H1 (cell line): ENCODE measurements at regions not wholly inside any gene's neighbourhood (a gene's known extent, or its start where the extent isn't known, plus 50 kb on each side); places are given as distances from the start of the nearest gene placed in this dataset.

Experiments
- CTCF ChIA-PET: fragments of 300-600 bp; sonication (Branson Sonifier 250); formaldehyde crosslinking; loops from one replicate; lab custom pipeline; 2021; ENCODE audit not compliant: partially characterized antibody; lab: Charles Lee
- POLR2A ChIA-PET: fragments of 300-600 bp; sonication (Branson Sonifier 250); formaldehyde crosslinking; loops from one replicate; lab custom pipeline; 2021; ENCODE audit warnings: inconsistent platforms; ENCODE audit not compliant: partially characterized antibody; lab: Charles Lee
- DNase-seq, 2 experiments: peaks; one replicate each; pipeline versions ENCODE4 v3.0.0 to v3.0.0-alpha.2; 2010 to 2022; ENCODE audit warnings: low spot score in 2 of 2, low read depth in 1 of 2, mixed read lengths in 1 of 2
- FAIRE-seq: peaks from 2 replicates; lab custom pipeline; 2011; peaks lifted over from hg19 to GRCh38; lab: Jason Lieb, UNC
- H2AFZ ChIP-seq: 2 replicates; pipeline ENCODE4 v1.8.1; 2012; ENCODE audit warnings: low read length, inconsistent platforms
- H2AK5ac ChIP-seq: 2 replicates; pipeline ENCODE4 v1.6.1; 2013; ENCODE audit warnings: low read depth, low read length
- H2BK120ac ChIP-seq: replicated peaks from 2 replicates; pipeline ENCODE3; 2013; ENCODE audit warnings: low read depth, low read length, inconsistent platforms
- H2BK12ac ChIP-seq: 2 replicates; pipeline ENCODE4 v1.6.1; 2013; ENCODE audit warnings: low read depth, low read length
- H2BK15ac ChIP-seq: 2 replicates; pipeline ENCODE4 v1.6.1; 2013; ENCODE audit warnings: low read length
- H2BK20ac ChIP-seq: 2 replicates; pipeline ENCODE4 v1.6.1; 2013; ENCODE audit warnings: low read length
- H2BK5ac ChIP-seq: 2 replicates; pipeline ENCODE4 v1.6.1; 2013; ENCODE audit warnings: low read depth, low read length
- H3K14ac ChIP-seq: 2 replicates; pipeline ENCODE4 v1.6.1; 2013; ENCODE audit warnings: inconsistent platforms; ENCODE audit not compliant: insufficient read length
- H3K18ac ChIP-seq: 2 replicates; pipeline ENCODE4 v1.6.1; 2013; ENCODE audit warnings: low read length; ENCODE audit errors: extremely low read depth
- H3K23ac ChIP-seq: 2 replicates; pipeline ENCODE4 v1.6.1; 2013; ENCODE audit warnings: inconsistent platforms; ENCODE audit not compliant: insufficient read length
- H3K23me2 ChIP-seq: 2 replicates; pipeline ENCODE4 v1.6.1; 2013; ENCODE audit warnings: low read depth, low read length
- H3K27ac ChIP-seq: 2 replicates; pipeline ENCODE4 v1.6.1; 2011; ENCODE audit warnings: low read depth, low read length, inconsistent platforms
- H3K27me3 ChIP-seq, 4 experiments: replicated peaks in 1 of 4; 1 replicate in 1 of 4; 2 replicates in 3 of 4; pipeline versions ENCODE4 v1.6.1 to v1.8.1; 2011 to 2013; ENCODE audit warnings: low read length in 3 of 4, mild to moderate bottlenecking in 3 of 4, inconsistent platforms in 2 of 4, mixed read lengths in 2 of 4, moderate library complexity in 1 of 4; ENCODE audit not compliant: control insufficient read depth in 3 of 4, insufficient read depth in 3 of 4; ENCODE audit errors: extremely low read depth in 1 of 4
- H3K36me3 ChIP-seq, 4 experiments: 2 replicates each; pipeline versions ENCODE4 v1.6.1 to v1.8.1; 2011 to 2013; ENCODE audit warnings: mild to moderate bottlenecking in 4 of 4, low read length in 3 of 4, moderate library complexity in 2 of 4, control low read depth in 1 of 4, inconsistent platforms in 1 of 4; ENCODE audit not compliant: insufficient read depth in 4 of 4, control insufficient read depth in 2 of 4
- H3K4ac ChIP-seq: replicated peaks from 2 replicates; pipeline ENCODE3; 2013; ENCODE audit warnings: low read length, low read depth, mixed read lengths, inconsistent platforms; ENCODE audit not compliant: insufficient read length
- H3K4me1 ChIP-seq, 4 experiments: replicated peaks in 1 of 4; 1 replicate in 1 of 4; 2 replicates in 3 of 4; pipeline versions ENCODE4 v1.6.1 to v1.8.1; 2011 to 2013; ENCODE audit warnings: low read length in 3 of 4, inconsistent platforms in 2 of 4, mixed read lengths in 1 of 4; ENCODE audit not compliant: insufficient read depth in 4 of 4, control insufficient read depth in 3 of 4
- H3K4me2 ChIP-seq, 2 experiments: 2 replicates each; pipeline versions ENCODE4 v1.6.1 to v1.8.1; 2011 to 2013; ENCODE audit warnings: low read depth in 2 of 2, low read length in 2 of 2, control low read depth in 1 of 2, inconsistent platforms in 1 of 2, mild to moderate bottlenecking in 1 of 2; ENCODE audit not compliant: insufficient read depth in 1 of 2
- H3K4me3 ChIP-seq, 4 experiments: fragments of 200-600, 300-600 bp in 1 of 4; sonication (generic), shearing (Covaris generic), sonication (Bioruptor Twin) in 1 of 4; 2 replicates each; pipeline versions ENCODE4 v1.5.1 to v1.8.1; 2011 to 2016; ENCODE audit warnings: low read length in 4 of 4, low read depth in 3 of 4, control low read depth in 2 of 4, inconsistent platforms in 2 of 4, mild to moderate bottlenecking in 2 of 4, mixed read lengths in 1 of 4, moderate library complexity in 1 of 4; ENCODE audit not compliant: insufficient read depth in 2 of 4; ENCODE audit errors: extremely low read depth in 1 of 4
- H3K56ac ChIP-seq: replicated peaks from 2 replicates; pipeline ENCODE3; 2013; ENCODE audit warnings: low read depth, mild to moderate bottlenecking, mixed read lengths, low read length, inconsistent platforms; ENCODE audit not compliant: insufficient read length
- H3K79me1 ChIP-seq: 2 replicates; pipeline ENCODE4 v1.6.1; 2013; ENCODE audit warnings: low read depth, low read length, control low read depth
- H3K79me2 ChIP-seq, 2 experiments: 2 replicates each; pipeline versions ENCODE4 v1.6.1 to v1.8.1; 2012 to 2013; ENCODE audit warnings: low read length in 2 of 2, mild to moderate bottlenecking in 2 of 2, inconsistent platforms in 1 of 2; ENCODE audit not compliant: insufficient read depth in 2 of 2, control insufficient read depth in 1 of 2
- H3K9ac ChIP-seq, 4 experiments: replicated peaks in 1 of 4; 1 replicate in 1 of 4; 2 replicates in 3 of 4; pipeline versions ENCODE4 v1.6.1 to v1.8.1; 2011 to 2013; ENCODE audit warnings: low read depth in 3 of 4, low read length in 3 of 4, control low read depth in 2 of 4, mild to moderate bottlenecking in 2 of 4, moderate library complexity in 2 of 4, inconsistent platforms in 1 of 4; ENCODE audit errors: extremely low read depth in 1 of 4
- H3K9me3 ChIP-seq, 2 experiments: 2 replicates each; pipeline versions ENCODE4 v1.6.1 to v1.8.1; 2012 to 2013; ENCODE audit warnings: mild to moderate bottlenecking in 2 of 2, moderate library complexity in 2 of 2, control low read depth in 1 of 2, inconsistent platforms in 1 of 2, low read depth in 1 of 2, low read length in 1 of 2, mixed read lengths in 1 of 2; ENCODE audit not compliant: insufficient read depth in 2 of 2
- H4K20me1 ChIP-seq, 2 experiments: replicated peaks in 1 of 2; 2 replicates each; pipeline versions ENCODE3 to v1.8.1; 2011 to 2013; ENCODE audit warnings: inconsistent platforms in 2 of 2, low read length in 2 of 2, mild to moderate bottlenecking in 1 of 2; ENCODE audit not compliant: insufficient read depth in 2 of 2, control insufficient read depth in 1 of 2
- H4K5ac ChIP-seq: 2 replicates; pipeline ENCODE4 v1.6.1; 2013; ENCODE audit warnings: low read length, low read depth, mixed read lengths, inconsistent platforms; ENCODE audit not compliant: insufficient read length
- H4K8ac ChIP-seq: 2 replicates; pipeline ENCODE4 v1.8.0; 2013; ENCODE audit warnings: mild to moderate bottlenecking, moderate library complexity, low read length, inconsistent platforms; ENCODE audit not compliant: insufficient read depth; ENCODE audit errors: extremely low read depth
- H4K91ac ChIP-seq: replicated peaks from 2 replicates; pipeline ENCODE3; 2013; ENCODE audit warnings: low read length, mixed read lengths, inconsistent platforms; ENCODE audit not compliant: insufficient read length
- BCL11A ChIP-seq, 2 experiments: IDR thresholded peaks; one replicate each; pipeline ENCODE4 v1.6.1; 2011; ENCODE audit warnings: low read depth in 2 of 2, low read length in 2 of 2, mild to moderate bottlenecking in 2 of 2
- CBX5 ChIP-seq: fragments of 300-800, 300-1000 bp; sonication (generic); IDR thresholded peaks from 2 replicates; pipeline ENCODE4 v1.7.1; 2016; ENCODE audit warnings: antibody characterized with exemption, low read length, low read depth
- EP300 ChIP-seq, 2 experiments: IDR thresholded peaks; 1 replicate in 1 of 2; 2 replicates in 1 of 2; pipeline ENCODE4 v1.6.1; 2011 to 2012; ENCODE audit warnings: low read depth in 2 of 2, low read length in 2 of 2, mild to moderate bottlenecking in 2 of 2, borderline replicate concordance in 1 of 2, inconsistent platforms in 1 of 2, moderate library complexity in 1 of 2
- EZH2 ChIP-seq: fragments of 200-600 bp; sonication (generic); IDR thresholded peaks from 2 replicates; pipeline ENCODE4 v1.7.1; 2012; ENCODE audit warnings: low read depth, mild to moderate bottlenecking, moderate library complexity, low read length, inconsistent platforms; ENCODE audit not compliant: severe bottlenecking
- HDAC6 ChIP-seq: IDR thresholded peaks from one replicate; pipeline ENCODE4 v1.7.1; 2012; ENCODE audit warnings: low read depth, mild to moderate bottlenecking, inconsistent platforms, low read length, moderate library complexity
- RNF2 ChIP-seq: fragments of 200-900, 300-1000 bp; sonication (generic); IDR thresholded peaks from 2 replicates; pipeline ENCODE4 v1.7.1; 2016; ENCODE audit warnings: borderline replicate concordance, low read depth, mild to moderate bottlenecking, antibody characterized with exemption, low read length; ENCODE audit not compliant: poor library complexity, severe bottlenecking; ENCODE audit errors: missing control alignments
- SP2 ChIP-seq: IDR thresholded peaks from 2 replicates; pipeline ENCODE4 v1.6.1; 2012; ENCODE audit warnings: mild to moderate bottlenecking, low read length, inconsistent platforms
- SRF ChIP-seq: IDR thresholded peaks from 2 replicates; pipeline ENCODE4 v1.6.1; 2011; ENCODE audit warnings: mild to moderate bottlenecking, low read depth, low read length, moderate library complexity
- YY1 ChIP-seq: IDR thresholded peaks from 2 replicates; pipeline ENCODE4 v1.6.1; 2011; ENCODE audit warnings: low read depth, mild to moderate bottlenecking, low read length
- WGBS, 2 experiments: shearing (Covaris generic) in 1 of 2; methylation state at CpG; one replicate each; pipeline versions ENCODE4 v1.1.6 to v1.1.7; 2013 to 2015; ENCODE audit warnings: low lambda C conversion rate in 2 of 2, mixed read lengths in 2 of 2, inconsistent platforms in 1 of 2, low coverage in 1 of 2, missing lambda C conversion rate in 1 of 2; ENCODE audit not compliant: insufficient replicate concordance in 2 of 2, insufficient coverage in 1 of 2, insufficient read length in 1 of 2; ENCODE audit errors: extremely low coverage in 1 of 2, missing lambda C conversion rate in 1 of 2; 5-methylcytosine and 5-hydroxymethylcytosine counted together
- TF ChIP-seq, protein P1 (sequence below), 3 experiments: IDR thresholded peaks; 1 replicate in 2 of 3; 2 replicates in 1 of 3; pipeline versions ENCODE4 v1.5.1 to v1.6.1; 2011; ENCODE audit warnings: low read length in 3 of 3, mild to moderate bottlenecking in 3 of 3, inconsistent platforms in 2 of 3, low read depth in 1 of 3, moderate library complexity in 1 of 3; ENCODE audit not compliant: insufficient read depth in 1 of 3; ENCODE audit errors: control extremely low read depth in 1 of 3

GRCh38 chr22:47994601-47995263 is 1232.3 kb downstream of the TBC1D22A start:
- H3K79me1 ChIP-seq: no peaks in the 10 kb centered on the region
- H3K18ac ChIP-seq: no peak overlapping the region
- H3K4ac ChIP-seq: no peak overlapping the region
- H3K14ac ChIP-seq: no peak overlapping the region
- ChIA-PET POLR2A (no interaction called here), CTCF (interaction anchor here (0.7 kb wide), 1 partner anchor 533 kb away, joined by 3 read pairs; no protein-coding TSS in a partner anchor)
- 93% methylated on average over 11 of the region's 11 CpGs; no CpG with 5 or more reads in 1 of the 2 experiments for WGBS, 2 experiments
- H2BK20ac ChIP-seq: no peak overlapping the region
- no peak overlapping the region; the same call in 1 of the 2 replicates for H2AFZ ChIP-seq
- H2AK5ac ChIP-seq: no peak overlapping the region
- no peaks in the 10 kb centered on the region; a peak in 2 of 7 replicates for H3K27me3 ChIP-seq
- H3K79me2 ChIP-seq: no peaks in the 10 kb centered on the region
- no peaks in the 10 kb centered on the region for H3K36me3 ChIP-seq
- no peak overlapping the region for H2BK120ac ChIP-seq
- H4K91ac ChIP-seq: no peak overlapping the region
- H3K23ac ChIP-seq: no peak overlapping the region
- no peak for FAIRE-seq
- H3K56ac ChIP-seq: no peak overlapping the region
- H4K5ac ChIP-seq: no peak overlapping the region
- no peak overlapping the region for H2BK5ac ChIP-seq
- no peaks in the 10 kb centered on the region for H4K20me1 ChIP-seq
- no peaks in the 10 kb centered on the region for H3K4me1 ChIP-seq
- peaks cover 7 to 27% of the 10 kb centered on the region in 2 experiments for H3K9me3 ChIP-seq
- H3K4me2 ChIP-seq: no peak overlapping the region
- no peak overlapping the region for H2BK15ac ChIP-seq
- H2BK12ac ChIP-seq: no peak overlapping the region
- no peak for DNase-seq
- no peak overlapping the region for H3K9ac ChIP-seq
- H3K4me3 ChIP-seq: no peak overlapping the region
- H4K8ac ChIP-seq: no peak overlapping the region
- no peak overlapping the region for H3K27ac ChIP-seq
- no peaks in the 10 kb centered on the region for H3K23me2 ChIP-seq
- TF ChIP-seq RNF2 (no peak), EZH2 (no peak), BCL11A (IDR thresholded peaks at IDR 0.05; ENCODE audit: low read depth in 2 of 2, low read length in 2 of 2) (no peak), YY1 (no peak), HDAC6 (no peak), EP300 (IDR thresholded peaks at IDR 0.05; ENCODE audit: borderline replicate concordance in 1 of 2, low read depth in 2 of 2, low read length in 2 of 2) (no peak), SRF (no peak), CBX5 (no peak), SP2 (no peak)
- TF ChIP-seq, protein P1, sequence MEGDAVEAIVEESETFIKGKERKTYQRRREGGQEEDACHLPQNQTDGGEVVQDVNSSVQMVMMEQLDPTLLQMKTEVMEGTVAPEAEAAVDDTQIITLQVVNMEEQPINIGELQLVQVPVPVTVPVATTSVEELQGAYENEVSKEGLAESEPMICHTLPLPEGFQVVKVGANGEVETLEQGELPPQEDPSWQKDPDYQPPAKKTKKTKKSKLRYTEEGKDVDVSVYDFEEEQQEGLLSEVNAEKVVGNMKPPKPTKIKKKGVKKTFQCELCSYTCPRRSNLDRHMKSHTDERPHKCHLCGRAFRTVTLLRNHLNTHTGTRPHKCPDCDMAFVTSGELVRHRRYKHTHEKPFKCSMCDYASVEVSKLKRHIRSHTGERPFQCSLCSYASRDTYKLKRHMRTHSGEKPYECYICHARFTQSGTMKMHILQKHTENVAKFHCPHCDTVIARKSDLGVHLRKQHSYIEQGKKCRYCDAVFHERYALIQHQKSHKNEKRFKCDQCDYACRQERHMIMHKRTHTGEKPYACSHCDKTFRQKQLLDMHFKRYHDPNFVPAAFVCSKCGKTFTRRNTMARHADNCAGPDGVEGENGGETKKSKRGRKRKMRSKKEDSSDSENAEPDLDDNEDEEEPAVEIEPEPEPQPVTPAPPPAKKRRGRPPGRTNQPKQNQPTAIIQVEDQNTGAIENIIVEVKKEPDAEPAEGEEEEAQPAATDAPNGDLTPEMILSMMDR (IDR thresholded peaks at IDR 0.05; ENCODE audit: control extremely low read depth in 1 of 3, insufficient read depth in 1 of 3, low read depth in 1 of 3, low read length in 3 of 3): no peak
